ENCODE measurements at regions not wholly inside any gene's neighbourhood (a gene's known extent, or its start where the extent isn't known, plus 50 kb on each side); places are given as distances from the start of the nearest gene placed in this dataset.

GRCh38 chr10:60532696-60533468 is 143.2 kb upstream of the ANK3 start:
- DNase-seq, result no peak
- Histone ChIP-seq H3K9me3 (ENCODE audit: insufficient read depth, low read length, severe bottlenecking) (no peaks in the 10 kb centered on the region), H4K20me1 (ENCODE audit: insufficient read depth, low read length) (no peaks in the 10 kb centered on the region), H3K4me1 (ENCODE audit: insufficient read depth, low read length) (no peaks in the 10 kb centered on the region), H3K27me3 (ENCODE audit: insufficient read depth, low read length, poor library complexity) (no peaks in the 10 kb centered on the region), H3K27ac (ENCODE audit: low read length) (no peak overlapping the region), H3K4me2 (ENCODE audit: insufficient read depth, low read length) (no peak overlapping the region), H3K79me2 (ENCODE audit: insufficient read depth, low read length) (no peaks in the 10 kb centered on the region), H3K9ac (ENCODE audit: low read depth, low read length) (no peak overlapping the region), H2AFZ (ENCODE audit: low read depth, low read length) (no peak overlapping the region), H3K36me3 (ENCODE audit: insufficient read depth, low read length) (no peaks in the 10 kb centered on the region), H3K4me3 (ENCODE audit: low read depth in 1 of 2, low read length in 2 of 2) (no peak overlapping the region)
- no peak for ATAC-seq (ENCODE audit: insufficient read depth, low read depth)
- no peak for TF ChIP-seq EZH2 (IDR thresholded peaks at IDR 0.05; ENCODE audit: borderline replicate concordance, low read depth, low read length, severe bottlenecking)
- TF ChIP-seq, protein P1, sequence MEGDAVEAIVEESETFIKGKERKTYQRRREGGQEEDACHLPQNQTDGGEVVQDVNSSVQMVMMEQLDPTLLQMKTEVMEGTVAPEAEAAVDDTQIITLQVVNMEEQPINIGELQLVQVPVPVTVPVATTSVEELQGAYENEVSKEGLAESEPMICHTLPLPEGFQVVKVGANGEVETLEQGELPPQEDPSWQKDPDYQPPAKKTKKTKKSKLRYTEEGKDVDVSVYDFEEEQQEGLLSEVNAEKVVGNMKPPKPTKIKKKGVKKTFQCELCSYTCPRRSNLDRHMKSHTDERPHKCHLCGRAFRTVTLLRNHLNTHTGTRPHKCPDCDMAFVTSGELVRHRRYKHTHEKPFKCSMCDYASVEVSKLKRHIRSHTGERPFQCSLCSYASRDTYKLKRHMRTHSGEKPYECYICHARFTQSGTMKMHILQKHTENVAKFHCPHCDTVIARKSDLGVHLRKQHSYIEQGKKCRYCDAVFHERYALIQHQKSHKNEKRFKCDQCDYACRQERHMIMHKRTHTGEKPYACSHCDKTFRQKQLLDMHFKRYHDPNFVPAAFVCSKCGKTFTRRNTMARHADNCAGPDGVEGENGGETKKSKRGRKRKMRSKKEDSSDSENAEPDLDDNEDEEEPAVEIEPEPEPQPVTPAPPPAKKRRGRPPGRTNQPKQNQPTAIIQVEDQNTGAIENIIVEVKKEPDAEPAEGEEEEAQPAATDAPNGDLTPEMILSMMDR (IDR thresholded peaks at IDR 0.05; ENCODE audit: borderline replicate concordance, extremely low read depth, low read length, poor library complexity, severe bottlenecking), result no peak

DNA sequence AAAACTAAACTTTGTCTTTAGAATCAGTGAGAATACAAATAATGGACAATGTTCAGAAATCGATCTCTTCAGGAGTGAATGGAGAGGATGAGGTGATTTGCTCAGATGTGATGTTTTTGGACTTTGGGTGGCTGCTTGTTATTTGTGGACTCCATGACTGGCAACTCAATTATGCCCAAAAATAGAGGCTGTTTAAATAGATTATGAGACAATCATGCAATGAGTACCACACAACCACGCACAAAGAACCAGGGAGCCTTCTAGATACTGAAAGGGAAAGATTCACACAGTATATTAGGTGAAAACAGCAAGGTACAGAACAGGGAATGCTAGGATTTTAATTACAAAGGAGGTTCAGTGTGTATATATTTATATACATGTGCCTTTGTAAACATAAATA is 141.3 kb upstream of the ANK3 start:
- Histone ChIP-seq H3K36me3 (ENCODE audit: insufficient read depth, low read length) (no peaks in the 10 kb centered on the region), H3K4me2 (ENCODE audit: insufficient read depth, low read length) (no peak overlapping the region), H3K9ac (ENCODE audit: low read depth, low read length) (no peak overlapping the region), H2AFZ (ENCODE audit: low read depth, low read length) (no peak overlapping the region), H3K4me1 (ENCODE audit: insufficient read depth, low read length) (no peaks in the 10 kb centered on the region), H4K20me1 (ENCODE audit: insufficient read depth, low read length) (no peaks in the 10 kb centered on the region), H3K27ac (ENCODE audit: low read length) (no peak overlapping the region), H3K4me3 (ENCODE audit: low read depth in 1 of 2, low read length in 2 of 2) (no peak overlapping the region), H3K79me2 (ENCODE audit: insufficient read depth, low read length) (no peaks in the 10 kb centered on the region), H3K9me3 (ENCODE audit: insufficient read depth, low read length, severe bottlenecking) (no peaks in the 10 kb centered on the region), H3K27me3 (ENCODE audit: insufficient read depth, low read length, poor library complexity) (no peaks in the 10 kb centered on the region)
- DNase-seq (no peak), ATAC-seq (ENCODE audit: insufficient read depth, low read depth) (no peak)
- TF ChIP-seq EZH2 (IDR thresholded peaks at IDR 0.05; ENCODE audit: borderline replicate concordance, low read depth, low read length, severe bottlenecking), result no peak
- TF ChIP-seq, protein P1 (IDR thresholded peaks at IDR 0.05; ENCODE audit: borderline replicate concordance, extremely low read depth, low read length, poor library complexity, severe bottlenecking), result no peak

DNA sequence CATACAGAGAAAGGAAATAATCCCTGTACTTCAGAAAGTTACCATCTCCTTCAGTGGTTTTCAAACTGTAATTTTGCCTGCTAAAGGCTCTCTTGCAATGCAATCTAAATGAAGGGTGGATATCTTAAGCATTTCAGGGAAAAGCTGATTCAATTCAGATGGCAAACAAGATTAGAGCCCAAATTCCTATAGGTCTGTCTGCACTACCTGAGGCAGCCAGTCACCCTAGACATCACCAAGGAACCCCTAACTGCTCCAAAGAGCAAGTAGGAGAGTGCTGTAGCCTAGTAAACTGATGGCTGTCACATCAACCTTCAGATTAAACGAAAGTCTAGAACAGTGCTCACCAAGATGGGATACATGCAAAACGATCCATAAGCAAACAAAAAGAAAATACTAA is 138.0 kb upstream of the ANK3 start:
- no peak for TF ChIP-seq EZH2 (IDR thresholded peaks at IDR 0.05; ENCODE audit: borderline replicate concordance, low read depth, low read length, severe bottlenecking)
- TF ChIP-seq, protein P1 (IDR thresholded peaks at IDR 0.05; ENCODE audit: borderline replicate concordance, extremely low read depth, low read length, poor library complexity, severe bottlenecking), result no peak
- Histone ChIP-seq H2AFZ (ENCODE audit: low read depth, low read length) (no peak overlapping the region), H3K9ac (ENCODE audit: low read depth, low read length) (no peak overlapping the region), H3K9me3 (ENCODE audit: insufficient read depth, low read length, severe bottlenecking) (no peaks in the 10 kb centered on the region), H3K4me1 (ENCODE audit: insufficient read depth, low read length) (no peaks in the 10 kb centered on the region), H3K27me3 (ENCODE audit: insufficient read depth, low read length, poor library complexity) (no peaks in the 10 kb centered on the region), H3K27ac (ENCODE audit: low read length) (no peak overlapping the region), H3K4me3 (ENCODE audit: low read depth in 1 of 2, low read length in 2 of 2) (no peak overlapping the region), H3K79me2 (ENCODE audit: insufficient read depth, low read length) (no peaks in the 10 kb centered on the region), H3K36me3 (ENCODE audit: insufficient read depth, low read length) (no peaks in the 10 kb centered on the region), H4K20me1 (ENCODE audit: insufficient read depth, low read length) (no peaks in the 10 kb centered on the region), H3K4me2 (ENCODE audit: insufficient read depth, low read length) (no peak overlapping the region)
- no peak for ATAC-seq (ENCODE audit: insufficient read depth, low read depth)
- DNase-seq, result no peak

Measured in DND-41 (cell line).